Pancreas (tissue), 10 donors: ENCODE measurements at regions not wholly inside any gene's neighbourhood (a gene's known extent, or its start where the extent isn't known, plus 50 kb on each side); places are given as distances from the start of the nearest gene placed in this dataset.

Experiments used
- ATAC-seq, 4 donors: fragments of 200-7000 bp; cut with Tn5 transposase; one replicate each; pipeline versions ENCODE4 v1.8.0 to v1.9.1; 2020; ENCODE audit warnings: mild to moderate bottlenecking in 4 of 4, moderate library complexity in 4 of 4
- DNase-seq, 6 donors: peaks; one replicate each; pipeline ENCODE4 v3.0.0-alpha.2; 2020
- FAIRE-seq: peaks from 2 replicates; lab custom pipeline; 2012; peaks lifted over from hg19 to GRCh38; lab: Jason Lieb, UNC
- H3K27ac ChIP-seq, 4 donors: fragments of 200-600 bp; sonication (generic); 1 replicate in 3 of 4; 2 replicates in 1 of 4; pipeline versions ENCODE4 v1.5.0 to v1.8.0; 2020
- H3K27me3 ChIP-seq, 4 donors: fragments of 200-600 bp; one replicate each; pipeline ENCODE4 v1.8.0; 2021
- H3K36me3 ChIP-seq, 3 donors: fragments of 200-600 bp; sonication (generic) in 1 of 3; one replicate each; pipeline versions ENCODE4 v1.5.0 to v1.8.0; 2020 to 2021
- H3K4me1 ChIP-seq, 3 donors: fragments of 200-600 bp; one replicate each; pipeline ENCODE4 v1.8.0; 2021
- H3K4me3 ChIP-seq, 4 donors: fragments of 200-600 bp; sonication (generic) in 2 of 4; one replicate each; pipeline versions ENCODE4 v1.5.0 to v1.8.0; 2020 to 2021
- H3K9me3 ChIP-seq, 4 donors: fragments of 200-600 bp; one replicate each; pipeline ENCODE4 v1.8.0; 2021
- CTCF ChIP-seq, 4 donors: fragments of 200-600 bp; sonication (generic) in 3 of 4; IDR thresholded peaks; one replicate each; pipeline versions ENCODE4 v1.5.0 to v1.8.0; 2021; ENCODE audit warnings: antibody characterized with exemption in 4 of 4
- WGBS, 2 donors: extraction: QIAGEN DNeasy Blood & Tissue Kit; methylation state at CpG; one replicate each; pipeline ENCODE4 v1.1.7; 2013; 5-methylcytosine and 5-hydroxymethylcytosine counted together
- intact Hi-C, 3 donors: fragments of 100-400 bp; cut with DNase I; formaldehyde crosslinking; loops; one replicate each; pipeline versions ENCODE4 v1.11.1 to v1.14.2; 2022
- donor health status: healthy with polysubstance abuse.
- donor health status: DM: no; HTN: no; CAD: no; lungs with moderate emphysema.
- donor health status: DM: no; HTN: no; CAD: no.
- donor health status: control.
- donor health status: control.
- donor health status: Bipolar disorder and iron deficiency.
- donor health status: DM: yes; HTN: yes; CAD: no.
- donor health status: DM: no; HTN: no; CAD: no.
- donor health status: DM: no; HTN: no; CAD: no.
- donor health status: DM: yes; HTN: yes; CAD: no.

- Histone ChIP-seq H3K36me3 (no peaks in the 10 kb centered on the region), H3K27me3 (peaks cover 0 to 5% (median 0%) of the 10 kb centered on the region in 4 donors), H3K4me3 (no peak overlapping the region), H3K4me1 (no peaks in the 10 kb centered on the region), H3K9me3 (no peaks in the 10 kb centered on the region), H3K27ac (no peak overlapping the region)
- WGBS, 2 donors: 43 to 44% methylated on average over 6 of the region's 6 CpGs
- FAIRE-seq: no peak
- no peak for TF ChIP-seq CTCF (IDR thresholded peaks at IDR 0.05)
- ATAC-seq: peak in 1 of 4 donors; percentile 29
- intact Hi-C loops: no loop called here
- no peak for DNase-seq
Observed at GRCh38 chrX:137234651-137235402, 201.0 kb upstream of the GPR101 start.

GRCh38 chrX:137233478-137233877 lies 199.7 kb upstream of the GPR101 start:
- Histone ChIP-seq H3K4me1 (no peaks in the 10 kb centered on the region), H3K9me3 (no peaks in the 10 kb centered on the region), H3K36me3 (no peaks in the 10 kb centered on the region), H3K27me3 (peaks cover 0 to 5% (median 0%) of the 10 kb centered on the region in 4 donors), H3K27ac (no peak overlapping the region), H3K4me3 (no peak overlapping the region)
- ATAC-seq (no peak), FAIRE-seq (no peak), DNase-seq (no peak)
- no peak for TF ChIP-seq CTCF (IDR thresholded peaks at IDR 0.05)
- WGBS, 2 donors: 33 to 41% methylated on average over 3 of the region's 3 CpGs
- intact Hi-C loops: no loop called here

GRCh38 chrX:137227151-137227550 lies 193.4 kb upstream of the GPR101 start:
- Histone ChIP-seq H3K36me3 (no peaks in the 10 kb centered on the region), H3K4me1 (no peaks in the 10 kb centered on the region), H3K27me3 (peaks cover 0 to 6% (median 0%) of the 10 kb centered on the region in 4 donors), H3K4me3 (no peak overlapping the region), H3K27ac (no peak overlapping the region), H3K9me3 (no peaks in the 10 kb centered on the region)
- intact Hi-C loops: no loop called here
- WGBS, 2 donors: 43 to 53% methylated on average over 2 of the region's 2 CpGs
- FAIRE-seq (no peak), DNase-seq (no peak), ATAC-seq (no peak)
- TF ChIP-seq CTCF (IDR thresholded peaks at IDR 0.05): no peak

- 46 to 50% methylated on average over 1 of the region's 1 CpG for WGBS, 2 donors
- intact Hi-C loops: no loop called here
Observed at GRCh38 chrX:137215467-137215866, 181.7 kb upstream of the GPR101 start.

More at GRCh38 chrX:137215467-137215866, 181.7 kb upstream of the GPR101 start:
- Histone ChIP-seq H3K27ac (no peak overlapping the region), H3K4me3 (no peak overlapping the region), H3K27me3 (peaks cover 0 to 3% (median 0%) of the 10 kb centered on the region in 4 donors), H3K4me1 (no peaks in the 10 kb centered on the region), H3K9me3 (no peaks in the 10 kb centered on the region), H3K36me3 (no peaks in the 10 kb centered on the region)
- FAIRE-seq (no peak), ATAC-seq (no peak), DNase-seq (no peak)
- no peak for TF ChIP-seq CTCF (IDR thresholded peaks at IDR 0.05)
